ENCODE measurements at regions not wholly inside any gene's neighbourhood (a gene's known extent, or its start where the extent isn't known, plus 50 kb on each side); places are given as distances from the start of the nearest gene placed in this dataset.

GRCh38 chr1:173424782-173425407, 52.2 kb upstream of the PRDX6 start:
- DNase-seq, result no peak

- DNase-seq, result no peak
These were observed 51.1 kb upstream of the PRDX6 start for GRCh38 chr1:173426057-173426456.

- no peak for DNase-seq
These were observed 49.7 kb upstream of the PRDX6 start for GRCh38 chr1:173427146-173428054.

All from activated naive CD4-positive, alpha-beta T cell (primary cell).